ENCODE measurements at regions not wholly inside any gene's neighbourhood (a gene's known extent, or its start where the extent isn't known, plus 50 kb on each side); places are given as distances from the start of the nearest gene placed in this dataset.
A peak's percentile ranks its signal among the peaks of the same experiment; 100 is the strongest.

- H3K27ac Mint-ChIP-seq (ENCODE audit: unreplicated experiment): no peak overlapping the region
- no peak overlapping the region for H3K4me3 Mint-ChIP-seq
- H3K9me3 Mint-ChIP-seq: peaks cover 15% of the 10 kb centered on the region
- DNase-seq (ENCODE audit: low read depth, low spot score): no peak
- no peaks in the 10 kb centered on the region for H3K4me1 Mint-ChIP-seq
- no peaks in the 10 kb centered on the region for H3K27me3 Mint-ChIP-seq (ENCODE audit: low read depth)
- no peak for TF ChIP-seq CTCF (conservative IDR thresholded peaks at IDR 0.05)
- H3K36me3 Mint-ChIP-seq (ENCODE audit: low read depth): peaks cover 15% of the 10 kb centered on the region
Observed at GRCh38 chr5:82905986-82906385, 171.2 kb downstream of the TMEM167A start.

GRCh38 chr5:82901281-82901888, 175.8 kb downstream of the TMEM167A start:
- TF ChIP-seq CTCF (conservative IDR thresholded peaks at IDR 0.05): no peak
- Mint-ChIP-seq H3K9me3 (peaks cover 27% of the 10 kb centered on the region), H3K4me1 (no peaks in the 10 kb centered on the region), H3K4me3 (no peak overlapping the region), H3K27me3 (ENCODE audit: low read depth) (no peaks in the 10 kb centered on the region), H3K36me3 (ENCODE audit: low read depth) (peaks cover 30% of the 10 kb centered on the region), H3K27ac (ENCODE audit: unreplicated experiment) (no peak overlapping the region)
- DNase-seq (ENCODE audit: low read depth, low spot score): no peak

GRCh38 chr5:82894716-82895115, 182.5 kb downstream of the TMEM167A start:
- no peak for DNase-seq (ENCODE audit: low read depth, low spot score)
- Mint-ChIP-seq H3K4me3 (no peak overlapping the region), H3K27me3 (ENCODE audit: low read depth) (no peaks in the 10 kb centered on the region), H3K36me3 (ENCODE audit: low read depth) (peaks cover 14% of the 10 kb centered on the region), H3K27ac (ENCODE audit: unreplicated experiment) (peak overlapping the region; percentile 78), H3K4me1 (peaks cover 15% of the 10 kb centered on the region), H3K9me3 (peaks cover 16% of the 10 kb centered on the region)
- no peak for TF ChIP-seq CTCF (conservative IDR thresholded peaks at IDR 0.05)

- no peak overlapping the region for H3K4me3 Mint-ChIP-seq
- no peak for DNase-seq (ENCODE audit: low read depth, low spot score)
- no peaks in the 10 kb centered on the region for H3K27me3 Mint-ChIP-seq (ENCODE audit: low read depth)
- peaks cover 3% of the 10 kb centered on the region for H3K36me3 Mint-ChIP-seq (ENCODE audit: low read depth)
- H3K4me1 Mint-ChIP-seq: peaks cover 6% of the 10 kb centered on the region
- no peak for TF ChIP-seq CTCF (conservative IDR thresholded peaks at IDR 0.05)
- H3K27ac Mint-ChIP-seq (ENCODE audit: unreplicated experiment): no peak overlapping the region
- H3K9me3 Mint-ChIP-seq: peaks cover 5% of the 10 kb centered on the region
Observed at GRCh38 chr5:82889088-82889487, 188.1 kb downstream of the TMEM167A start.

- no peak overlapping the region for H3K27ac Mint-ChIP-seq (ENCODE audit: unreplicated experiment)
Observed at GRCh38 chr5:82886911-82887310, 190.3 kb downstream of the TMEM167A start.

More at GRCh38 chr5:82886911-82887310, 190.3 kb downstream of the TMEM167A start:
- Mint-ChIP-seq H3K4me3 (no peak overlapping the region), H3K27me3 (ENCODE audit: low read depth) (no peaks in the 10 kb centered on the region), H3K4me1 (peaks cover 6% of the 10 kb centered on the region), H3K36me3 (ENCODE audit: low read depth) (peaks cover 3% of the 10 kb centered on the region), H3K9me3 (peaks cover 2% of the 10 kb centered on the region)
- no peak for TF ChIP-seq CTCF (conservative IDR thresholded peaks at IDR 0.05)
- no peak for DNase-seq (ENCODE audit: low read depth, low spot score)

Measured in neural crest cell (in vitro differentiated cells).